ENCODE measurements at regions not wholly inside any gene's neighbourhood (a gene's known extent, or its start where the extent isn't known, plus 50 kb on each side); places are given as distances from the start of the nearest gene placed in this dataset.

- CTCF ChIA-PET = interaction anchor here (0.7 kb wide), 1 partner anchor 248 kb away, joined by 7 read pairs; no protein-coding TSS in a partner anchor
Measured at GRCh38 chr10:106198275-106198674, 966.2 kb downstream of the SORCS1 start.

More at GRCh38 chr10:106198275-106198674, 966.2 kb downstream of the SORCS1 start:
- H3K79me1 ChIP-seq (ENCODE audit: low read depth in 1 of 2, low read length in 2 of 2) = no peaks in the 10 kb centered on the region
- no peak overlapping the region for H3K9ac ChIP-seq (ENCODE audit: low read depth, low read length)
- no peak overlapping the region for H2BK15ac ChIP-seq (ENCODE audit: low read depth, low read length)
- DNase-seq = no peak
- TF ChIP-seq NFE2L2 (IDR thresholded peaks at IDR 0.05; ENCODE audit: low read depth, low read length) (no peak), MAZ (IDR thresholded peaks at IDR 0.05; ENCODE audit: borderline replicate concordance, low read depth, low read length) (no peak), FOS (IDR thresholded peaks at IDR 0.05; ENCODE audit: low read depth, low read length) (no peak), MXI1 (IDR thresholded peaks at IDR 0.05; ENCODE audit: borderline replicate concordance, low read depth, low read length) (no peak), CTCF (conservative IDR thresholded peaks at IDR 0.05; ENCODE audit: low read depth, low read length) (no peak), RFX5 (IDR thresholded peaks at IDR 0.05; ENCODE audit: low read depth, low read length) (no peak), CEBPB (IDR thresholded peaks at IDR 0.05; ENCODE audit: low read depth, low read length) (no peak), POLR2A (IDR thresholded peaks at IDR 0.05; ENCODE audit: low read depth, low read length) (no peak), RCOR1 (IDR thresholded peaks at IDR 0.05; ENCODE audit: insufficient replicate concordance, low read length) (no peak), RAD21 (IDR thresholded peaks at IDR 0.05; ENCODE audit: low read length) (no peak), CHD1 (IDR thresholded peaks at IDR 0.05; ENCODE audit: low read depth, low read length) (no peak), MAFK (IDR thresholded peaks at IDR 0.05; ENCODE audit: low read depth, low read length) (no peak), ELK1 (IDR thresholded peaks at IDR 0.05; ENCODE audit: borderline replicate concordance, low read depth, low read length) (no peak)
- no peak overlapping the region for H3K4me2 ChIP-seq (ENCODE audit: low read depth, low read length)
- no peaks in the 10 kb centered on the region for H3K4me1 ChIP-seq (ENCODE audit: control insufficient read depth, insufficient read depth, low read length)
- no peak overlapping the region for H3K14ac ChIP-seq (replicated peaks; ENCODE audit: low read depth, low read length)
- H3K27ac ChIP-seq (ENCODE audit: insufficient read depth, low read length) = no peak overlapping the region
- no peak overlapping the region for H3K4me3 ChIP-seq (ENCODE audit: insufficient read depth, low read depth, low read length)
- no peak overlapping the region for H2BK120ac ChIP-seq (ENCODE audit: low read depth, low read length)
- no peak overlapping the region for H2BK20ac ChIP-seq (ENCODE audit: low read depth, low read length)
- no peak overlapping the region for H2AFZ ChIP-seq (replicated peaks; ENCODE audit: low read length, poor library complexity)
- H3K18ac ChIP-seq (ENCODE audit: low read depth, low read length) = no peak overlapping the region
- H3K27me3 ChIP-seq (ENCODE audit: control insufficient read depth, insufficient read depth, low read length) = no peaks in the 10 kb centered on the region
- H3K56ac ChIP-seq (ENCODE audit: extremely low read depth, insufficient read depth, low read length) = no peak overlapping the region
- H4K20me1 ChIP-seq (ENCODE audit: insufficient read depth, low read length) = no peaks in the 10 kb centered on the region
- H3K36me3 ChIP-seq (ENCODE audit: control insufficient read depth, insufficient read depth, low read length) = no peaks in the 10 kb centered on the region
- no peak overlapping the region for H2AK5ac ChIP-seq (ENCODE audit: low read depth, low read length)
- BruUV-seq (replicated peaks) = no TSS peak
- in situ Hi-C loops (cut with MboI; ENCODE audit: low sequenced_read_pairs) = no loop called here
- intact Hi-C loops (cut with micrococcal nuclease) = no loop called here
- no peaks in the 10 kb centered on the region for H3K9me1 ChIP-seq (ENCODE audit: insufficient read depth, low read length)
- H3K9me3 ChIP-seq (ENCODE audit: control insufficient read depth, insufficient read depth, low read length) = no peaks in the 10 kb centered on the region
- dilution Hi-C loops (cut with HindIII; ENCODE audit: low sequenced_read_pairs, unreplicated experiment) = no loop called here
- no peak overlapping the region for H2AK9ac ChIP-seq (replicated peaks; ENCODE audit: low read depth, low read length, poor library complexity)
- H4K8ac ChIP-seq (ENCODE audit: low read depth in 2 of 2, low read length in 2 of 2) = no peak overlapping the region
- H4K91ac ChIP-seq (ENCODE audit: insufficient read depth, low read depth, low read length) = no peak overlapping the region
- H3K23ac ChIP-seq (ENCODE audit: low read depth, low read length) = no peak overlapping the region
- no peak for ATAC-seq (ENCODE audit: low read depth)
- no peak overlapping the region for H3K4ac ChIP-seq (ENCODE audit: low read depth, low read length)
- POLR2A ChIA-PET (ENCODE audit: unreplicated experiment) = no interaction called here
- no peak overlapping the region for H4K5ac ChIP-seq (ENCODE audit: low read depth, low read length)
- no peak overlapping the region for H2BK5ac ChIP-seq (ENCODE audit: low read depth, low read length, poor library complexity, severe bottlenecking)
